HG03060 (cell line): ENCODE measurements at regions not wholly inside any gene's neighbourhood (a gene's known extent, or its start where the extent isn't known, plus 50 kb on each side); places are given as distances from the start of the nearest gene placed in this dataset.
A peak's percentile ranks its signal among the peaks of the same experiment; 100 is the strongest.

Experiments used
- ATAC-seq: cut with Tn5 transposase; IDR thresholded peaks from one replicate; pipeline ENCODE4 v1.9.1; 2021; ENCODE audit warnings: low read depth, moderate number of reproducible peaks; ENCODE audit not compliant: unreplicated experiment

DNA sequence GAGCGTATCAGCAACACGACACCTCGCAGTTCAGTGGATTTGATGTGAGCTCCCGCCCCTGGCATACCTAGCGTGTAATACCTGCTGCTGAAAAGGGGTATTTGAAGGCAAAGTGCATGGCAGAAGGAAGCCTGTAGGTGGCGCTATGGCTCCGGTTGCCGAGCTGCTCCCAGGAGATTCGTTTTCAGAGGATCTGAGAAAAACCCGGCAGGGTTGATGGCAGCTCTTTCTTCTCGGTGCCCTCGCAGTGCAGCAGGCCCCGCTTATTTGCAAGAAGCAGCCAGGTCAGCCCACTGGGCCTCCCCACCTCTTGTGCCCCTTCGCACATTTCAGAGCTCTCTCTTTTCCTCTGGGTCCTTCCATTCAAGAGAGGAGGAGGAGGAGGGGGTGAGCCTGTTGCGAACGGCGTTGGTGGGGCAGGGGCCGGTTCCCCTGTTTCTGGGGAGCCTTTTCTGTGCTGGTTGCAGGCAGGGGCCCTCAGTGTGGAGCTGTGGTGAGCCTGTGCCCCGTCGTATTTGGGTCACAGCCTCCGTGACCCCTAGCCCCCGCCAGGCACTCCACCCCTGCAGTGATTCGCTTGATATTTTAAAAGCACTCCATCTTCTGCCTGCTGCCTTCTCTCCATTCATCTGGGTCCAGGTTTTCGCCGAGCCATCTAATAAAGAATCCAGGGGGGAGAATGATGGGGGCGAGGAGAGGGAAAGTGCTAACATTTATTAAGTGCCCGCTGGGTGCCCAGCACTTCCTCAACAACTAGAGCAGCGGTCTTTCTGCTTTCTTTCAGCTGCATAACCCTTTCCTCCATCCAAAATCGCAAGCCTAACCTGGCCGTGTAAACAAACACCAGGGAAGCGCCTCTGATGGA lies 85.3 kb upstream of the SYT13 start:
- no peak for ATAC-seq

DNA sequence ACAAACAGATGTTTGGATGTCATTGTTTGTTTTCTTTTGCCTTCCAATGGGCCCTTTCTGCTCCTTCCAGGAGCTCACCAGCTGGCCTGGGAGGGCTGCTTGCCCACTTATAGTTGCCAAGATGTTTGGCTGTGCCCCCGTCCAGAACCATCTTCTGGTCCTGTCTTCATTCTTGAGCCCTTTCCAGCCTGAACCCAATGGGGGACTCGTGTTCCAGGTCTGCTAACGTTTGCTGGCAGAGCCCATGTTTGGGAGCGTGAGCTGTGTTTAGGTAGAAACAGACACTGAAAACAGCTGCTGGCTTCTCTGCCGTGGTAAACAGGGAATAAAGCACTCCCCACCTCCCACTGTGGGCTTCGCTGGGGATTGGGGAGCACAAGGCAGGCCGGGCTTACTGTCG lies 83.2 kb upstream of the SYT13 start:
- no peak for ATAC-seq

DNA sequence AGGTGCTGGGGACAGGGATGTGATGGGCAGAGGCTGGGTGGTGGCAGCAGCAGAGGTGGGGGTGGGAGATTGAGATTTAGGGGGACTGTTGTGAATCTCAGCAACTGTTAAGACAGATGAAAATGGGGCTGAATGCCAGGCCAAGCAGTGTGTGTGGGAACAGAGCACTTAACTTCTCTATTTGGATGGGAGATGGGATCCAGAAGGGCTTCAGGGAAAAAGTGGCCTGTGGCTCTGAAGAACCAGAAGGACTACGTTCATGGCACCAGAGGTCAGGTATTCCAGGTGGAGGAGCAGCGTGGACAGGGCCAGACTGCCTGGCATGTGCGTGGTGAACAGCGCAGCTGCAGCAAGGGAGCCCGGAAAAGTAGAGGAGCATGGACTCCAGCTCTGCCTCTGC lies 82.6 kb upstream of the SYT13 start:
- no peak for ATAC-seq

DNA sequence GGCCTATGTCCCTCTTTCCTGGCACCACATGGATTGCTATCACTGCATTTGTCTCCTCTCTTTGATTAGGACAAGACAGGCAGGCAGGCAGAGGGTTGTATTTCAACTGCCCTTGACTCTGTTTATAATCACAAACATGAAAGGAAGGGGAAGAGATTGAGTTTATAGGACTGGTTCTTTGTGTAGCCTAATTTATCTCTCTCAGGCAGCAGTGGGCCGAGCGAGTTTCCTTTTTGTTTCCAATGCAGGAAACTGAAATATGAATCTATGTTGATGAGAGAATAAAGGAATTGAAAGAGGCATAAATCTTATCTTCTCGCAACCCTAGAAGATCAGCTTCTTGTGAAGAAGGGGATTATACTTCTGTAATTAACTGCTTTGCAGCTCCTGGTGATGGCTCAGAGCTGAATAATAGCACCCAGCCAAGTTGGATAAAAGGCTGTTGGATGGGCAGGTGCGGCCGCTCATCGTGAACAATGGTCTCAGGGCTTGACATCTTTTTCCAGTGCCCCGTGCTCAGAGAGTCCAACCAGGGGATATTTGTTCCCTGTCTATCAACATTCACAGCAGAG lies 80.6 kb upstream of the SYT13 start:
- ATAC-seq = no peak

DNA sequence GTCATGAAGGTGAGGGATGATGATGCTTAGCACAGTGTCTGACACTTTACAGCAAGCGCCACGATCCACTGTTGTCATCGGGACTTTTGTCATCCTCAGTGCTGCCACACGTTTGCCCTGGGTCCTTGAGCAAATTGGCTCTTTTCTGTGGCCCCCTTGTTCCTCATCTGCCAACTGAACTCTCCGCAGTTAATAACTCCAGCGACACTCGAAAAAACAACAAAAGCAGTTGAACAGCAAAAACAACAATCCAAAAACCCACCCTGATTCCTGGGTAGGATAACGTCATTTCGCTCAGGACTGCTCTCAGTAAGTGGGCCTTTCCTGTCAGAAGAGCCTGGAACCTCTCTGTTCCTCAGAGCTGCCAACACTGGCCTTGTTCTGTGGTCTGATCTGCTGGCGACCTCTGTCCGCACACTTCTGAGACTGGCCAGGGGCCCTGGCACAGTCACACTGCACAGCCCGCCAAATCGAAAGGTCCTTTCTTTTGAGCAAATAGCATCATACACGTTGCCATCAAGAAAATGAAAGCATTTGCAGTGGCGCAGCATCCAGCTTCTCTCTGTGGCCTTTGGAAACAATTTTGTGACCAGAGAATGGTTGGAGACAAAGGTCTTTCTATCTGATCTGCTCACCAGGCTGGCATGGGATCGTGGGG lies 79.9 kb upstream of the SYT13 start:
- no peak for ATAC-seq

DNA sequence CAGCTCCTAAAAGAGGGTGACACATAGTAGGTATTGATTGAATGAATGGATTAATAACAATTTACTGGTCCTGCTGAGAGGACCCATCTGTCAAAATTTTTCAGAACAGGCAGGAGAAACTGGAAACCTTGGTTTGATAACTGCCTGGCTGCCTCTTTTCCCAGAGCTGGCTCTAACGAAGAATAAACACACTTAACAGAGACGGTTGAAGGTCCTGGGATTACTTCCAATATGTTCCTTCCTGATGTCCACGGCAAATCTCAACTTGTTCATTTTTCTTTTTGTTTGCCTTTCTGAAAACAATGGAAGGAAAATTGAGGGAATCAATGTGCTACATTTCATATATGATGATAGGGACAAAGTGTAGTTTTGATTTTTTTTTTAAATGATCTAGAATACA lies 76.5 kb upstream of the SYT13 start:
- ATAC-seq = no peak

DNA sequence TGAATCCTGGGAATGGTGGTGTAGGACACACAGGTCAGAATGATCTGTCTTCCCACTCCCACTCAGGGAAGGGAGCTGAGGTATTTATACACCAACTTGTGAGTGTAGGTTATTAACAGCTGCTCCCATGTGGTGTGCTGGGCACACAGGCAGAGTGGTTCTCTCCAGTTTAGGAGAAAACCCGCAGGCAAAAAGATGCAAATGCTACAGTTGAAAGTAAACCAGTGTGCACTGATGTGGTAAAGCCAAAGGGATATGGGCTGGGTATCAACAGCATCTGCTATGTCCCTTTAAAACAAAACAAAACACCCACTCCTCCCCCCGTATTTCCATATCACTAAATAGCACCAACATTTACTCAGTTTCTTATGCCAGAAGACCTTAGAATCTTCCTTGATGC lies 75.4 kb upstream of the SYT13 start:
- ATAC-seq = no peak

DNA sequence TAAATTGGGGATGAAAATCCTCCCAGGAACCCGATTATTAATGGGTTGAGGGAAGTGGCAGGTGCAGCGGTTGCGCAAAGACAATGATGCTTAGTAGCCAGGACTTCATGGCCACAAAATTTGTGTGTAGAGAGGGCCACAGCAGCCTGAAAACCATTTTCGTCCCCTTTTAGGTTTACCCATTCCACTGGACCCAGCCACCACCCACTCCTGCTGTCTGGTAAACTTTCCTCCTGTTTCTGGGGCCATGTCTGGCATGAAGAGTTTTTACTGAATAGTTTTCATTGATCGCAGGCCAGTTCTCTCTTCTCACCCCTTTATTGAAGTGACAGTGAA lies 69.5 kb upstream of the SYT13 start:
- no peak for ATAC-seq

DNA sequence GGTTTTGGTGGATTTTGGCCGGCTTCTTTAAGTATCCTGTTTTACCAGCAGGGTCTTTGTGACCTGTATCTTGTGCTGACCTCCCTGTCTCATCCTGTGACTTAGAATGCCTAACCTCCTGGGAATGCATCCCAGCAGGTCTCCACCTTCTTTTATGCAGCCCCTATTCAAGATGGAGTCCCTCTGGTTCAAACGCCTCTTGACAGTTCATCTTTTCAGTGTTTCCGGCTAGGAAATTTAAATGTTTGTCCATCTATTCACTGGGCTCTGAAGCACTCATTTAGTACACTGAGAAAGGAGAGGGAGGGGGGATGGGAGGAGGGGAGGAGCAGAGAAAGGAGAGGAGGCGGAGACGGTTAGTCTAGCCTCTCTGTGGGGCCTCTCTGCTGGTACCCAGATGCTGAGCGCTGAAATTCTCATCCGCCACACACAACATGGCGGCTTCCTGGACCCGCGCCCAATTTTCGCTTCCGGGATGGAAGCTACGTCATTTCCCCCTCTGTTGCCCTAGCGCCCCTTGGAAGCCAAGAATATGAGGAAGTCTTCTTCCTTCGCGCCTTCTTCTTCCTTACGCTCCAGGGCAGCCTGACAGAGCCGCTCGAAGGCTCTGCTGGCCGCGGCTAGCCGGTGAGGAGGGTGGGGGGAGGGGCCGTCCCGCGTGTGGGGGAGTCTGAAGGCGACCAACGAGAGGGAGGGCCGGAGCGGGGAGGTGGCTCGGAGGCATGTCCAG lies 69.0 kb upstream of the SYT13 start:
- ATAC-seq = no peak

DNA sequence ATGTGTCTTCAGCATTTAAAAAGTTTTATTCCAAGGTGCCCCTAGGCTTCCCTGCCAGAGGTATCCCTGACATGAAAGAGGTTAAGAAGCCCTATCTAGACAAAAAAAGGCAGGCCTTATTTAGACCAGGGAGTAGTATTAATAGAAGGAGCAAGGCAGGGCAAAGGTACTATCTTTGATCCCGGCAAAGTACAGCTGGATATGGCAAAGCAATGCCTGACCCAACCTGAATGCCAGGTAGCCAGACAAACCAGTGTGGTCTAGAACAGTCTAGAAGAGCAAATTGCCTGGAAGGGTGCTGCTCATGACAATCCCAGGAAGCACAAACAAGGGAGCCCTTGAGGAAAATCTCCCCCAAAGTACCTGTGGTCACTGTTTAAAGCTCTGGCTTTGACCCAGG lies 62.6 kb upstream of the SYT13 start:
- ATAC-seq = no peak

DNA sequence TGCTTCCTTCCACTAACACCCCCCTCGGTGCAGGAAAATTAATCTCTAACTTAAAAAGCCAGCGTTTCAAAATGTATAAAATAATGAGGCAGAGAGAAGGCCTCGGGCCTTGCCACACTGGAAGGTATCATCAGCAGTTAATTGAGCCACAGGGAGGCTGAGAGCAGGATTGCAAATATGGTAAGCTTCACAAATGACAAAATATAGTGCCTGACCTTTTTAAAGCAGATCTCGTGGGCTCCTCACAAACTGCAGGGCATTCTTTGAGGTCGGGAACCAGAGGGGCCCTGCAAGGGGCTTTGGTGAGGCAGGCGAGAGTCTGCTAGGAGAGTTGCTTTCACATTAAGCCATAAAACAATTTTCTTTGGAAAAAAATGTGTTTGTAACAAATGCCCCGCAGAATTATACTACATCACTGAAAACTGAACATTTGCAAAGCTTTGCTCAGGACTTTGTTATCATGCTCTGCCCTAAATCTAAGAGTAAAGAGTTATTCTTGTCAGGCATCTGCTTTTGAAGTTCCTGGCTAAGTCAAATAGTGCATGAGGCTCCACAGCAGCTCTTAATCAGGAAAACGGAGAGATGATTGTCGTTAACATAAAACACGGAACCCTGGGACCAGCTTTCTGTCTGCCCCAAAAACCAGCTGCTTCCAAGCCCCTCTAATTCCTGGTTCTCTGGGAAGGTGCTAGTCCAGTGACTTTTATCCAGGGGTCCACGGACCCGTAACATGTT lies 61.4 kb upstream of the SYT13 start:
- no peak for ATAC-seq

DNA sequence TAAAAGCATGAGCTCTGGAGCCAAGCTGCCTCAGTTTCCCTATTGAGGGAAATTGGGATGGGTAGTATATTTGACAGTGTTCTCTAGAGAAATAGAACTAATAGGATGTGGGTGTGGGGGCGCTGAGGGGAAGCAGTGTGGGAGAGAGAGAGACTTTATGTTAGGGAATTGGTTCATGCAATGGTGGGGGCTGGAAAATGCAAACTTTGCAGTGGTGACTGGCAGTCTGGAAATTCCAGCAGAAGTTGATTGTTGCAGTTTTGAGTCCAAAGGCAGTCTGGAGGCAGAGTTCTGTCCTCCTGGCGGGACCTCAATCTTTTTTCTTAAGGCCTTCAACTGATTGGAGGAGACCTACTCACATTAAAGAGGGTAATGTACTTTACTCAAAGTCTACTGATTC lies 59.4 kb upstream of the SYT13 start:
- no peak for ATAC-seq

DNA sequence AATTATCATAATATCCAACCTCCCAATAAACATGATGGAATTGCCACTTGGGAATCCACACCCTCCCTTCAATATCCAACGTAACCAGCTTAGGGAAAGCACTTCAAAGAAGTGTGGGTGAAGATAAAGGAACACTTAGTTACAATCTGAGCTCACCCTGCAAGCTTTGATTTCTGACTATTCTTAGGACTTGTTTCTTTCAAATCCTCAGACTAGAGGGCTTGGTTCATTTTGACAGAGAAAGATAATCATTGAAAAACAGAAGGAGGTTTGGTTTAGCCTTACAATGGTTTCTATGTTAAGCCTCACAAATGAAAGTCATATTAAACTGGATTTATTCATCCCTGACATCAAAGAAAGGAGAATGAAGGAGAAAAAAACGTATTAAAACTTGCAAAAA lies 57.9 kb upstream of the SYT13 start:
- no peak for ATAC-seq

DNA sequence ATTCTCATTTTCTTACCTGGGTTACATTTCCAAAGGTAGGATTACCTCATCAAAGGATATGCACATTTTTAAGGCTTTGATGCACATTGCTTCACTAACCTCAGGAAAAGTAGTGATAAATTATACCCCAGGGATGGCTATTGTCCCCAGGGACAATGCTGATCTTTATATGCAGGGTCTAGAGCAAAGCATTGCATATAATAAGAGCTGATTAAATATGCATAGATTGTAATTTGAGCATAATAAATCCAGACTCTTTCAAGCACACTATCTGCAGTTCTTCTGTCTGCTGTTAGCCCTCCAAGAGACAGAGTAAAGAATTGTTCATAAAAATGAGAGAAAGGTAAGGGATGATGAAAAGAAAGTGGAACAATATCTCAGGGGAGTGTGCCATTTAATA lies 57.3 kb upstream of the SYT13 start:
- ATAC-seq = no peak

DNA sequence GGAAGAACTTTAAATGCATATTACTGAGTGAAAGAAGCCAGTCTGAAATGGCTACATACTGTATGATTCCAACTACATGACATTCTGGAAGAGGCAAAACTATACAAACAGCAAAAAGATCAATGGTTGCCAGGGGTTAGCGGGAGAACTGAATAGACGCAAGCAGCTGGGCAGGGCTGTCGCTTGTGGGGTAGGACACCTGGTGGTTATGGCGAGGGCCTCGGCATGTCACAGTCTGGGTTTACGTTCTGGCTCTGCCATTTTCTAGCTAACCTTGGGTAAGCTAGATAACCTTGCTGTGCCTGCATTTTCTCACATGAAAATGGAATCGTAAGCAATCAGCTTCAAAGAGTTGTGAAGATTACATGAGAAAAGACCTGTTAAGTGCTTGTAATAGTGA lies 55.2 kb upstream of the SYT13 start:
- ATAC-seq = no peak

DNA sequence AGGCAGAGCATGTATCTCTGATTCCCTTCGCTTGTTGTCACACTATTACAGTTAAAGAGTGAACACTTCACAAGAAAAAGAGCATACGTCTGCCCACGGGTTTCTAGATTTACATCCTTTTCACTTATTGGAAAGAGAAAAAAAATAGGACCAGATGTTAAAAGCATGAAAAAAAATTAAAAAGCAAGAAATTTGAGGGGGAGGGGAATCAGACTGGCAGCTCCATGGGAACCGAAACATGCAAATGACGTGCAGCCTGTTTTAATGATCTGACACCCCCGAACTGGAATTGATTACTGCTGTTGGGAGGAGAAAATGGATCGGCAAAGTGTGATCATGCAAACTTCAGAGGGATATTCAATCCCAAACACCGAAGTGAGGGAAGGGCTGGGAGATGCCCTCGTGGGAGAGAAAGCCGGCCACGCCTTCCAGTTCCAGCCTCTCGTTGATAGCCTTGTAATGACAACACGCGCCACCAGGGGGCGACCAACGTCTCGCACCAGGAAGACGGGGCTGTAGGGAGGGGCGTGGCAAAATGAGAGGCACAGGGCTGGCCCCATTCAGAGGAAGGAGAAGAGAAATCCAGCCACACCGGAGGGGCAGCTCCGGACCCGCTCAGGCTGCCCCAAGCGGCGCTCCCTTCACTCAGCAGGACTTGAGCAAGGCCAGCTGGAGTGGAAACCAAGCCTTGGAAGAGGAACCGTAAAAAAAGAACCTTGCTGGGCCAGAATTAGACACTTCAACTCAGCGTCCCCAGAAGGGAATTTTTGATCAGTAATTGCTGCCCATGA lies 53.8 kb upstream of the SYT13 start:
- ATAC-seq = peak; percentile 70

DNA sequence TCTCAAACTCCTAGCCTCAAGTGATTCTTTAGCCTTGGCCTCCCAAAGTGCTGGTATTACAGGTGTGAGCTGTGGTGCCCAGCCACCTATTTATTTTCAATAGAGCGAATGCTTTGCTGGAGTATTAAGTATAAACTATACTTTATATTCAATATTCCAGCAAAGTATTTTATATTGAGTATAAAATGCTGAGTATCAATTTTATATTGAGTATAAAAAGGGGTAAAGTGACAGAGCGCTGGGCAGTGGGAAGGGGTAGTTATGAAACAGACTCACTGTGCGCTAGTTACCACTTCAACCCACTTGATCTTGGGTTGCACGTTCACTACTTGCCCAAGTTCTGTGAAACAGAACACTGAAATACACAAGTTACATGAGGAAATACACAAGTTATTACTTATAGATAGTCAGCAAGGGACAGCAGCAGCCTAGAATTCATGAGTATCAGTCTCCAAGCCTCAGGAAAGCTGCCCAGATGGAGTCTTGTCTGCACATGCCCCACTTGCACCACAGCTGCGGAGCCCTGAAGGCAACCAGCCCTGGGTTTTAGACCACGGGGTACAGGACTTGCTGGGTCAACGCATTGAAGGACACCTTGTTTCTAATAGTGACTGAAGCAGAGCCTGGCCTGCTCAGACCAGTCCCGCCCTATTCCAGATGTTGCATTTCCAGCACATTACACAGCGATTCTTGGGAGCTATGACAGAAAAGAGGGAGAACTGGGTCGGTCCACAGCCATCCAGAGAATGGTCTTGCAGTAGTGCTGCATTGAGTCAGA lies 51.6 kb upstream of the SYT13 start:
- no peak for ATAC-seq

DNA sequence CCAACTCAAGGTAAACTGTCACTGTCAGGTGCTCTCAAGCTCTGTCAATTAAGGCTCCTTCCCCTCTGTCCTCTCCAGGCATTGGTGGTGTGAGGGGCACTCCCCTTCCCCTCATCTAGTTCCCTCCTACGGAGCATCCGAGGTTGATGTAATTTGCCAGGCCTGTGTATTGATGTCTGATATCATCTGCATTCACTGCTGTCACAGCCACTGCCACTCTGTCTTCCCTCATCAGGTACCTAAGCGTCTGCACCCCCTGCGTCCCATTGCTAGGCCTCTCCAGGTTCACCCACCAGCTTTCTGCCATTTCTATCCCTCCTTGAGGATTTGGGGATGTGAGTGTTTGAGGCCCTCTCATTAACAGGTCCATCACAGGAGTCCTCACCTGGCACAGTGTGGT lies 50.0 kb upstream of the SYT13 start:
- ATAC-seq = no peak
